SU-DHL-6 (cell line): ENCODE measurements at regions not wholly inside any gene's neighbourhood (a gene's known extent, or its start where the extent isn't known, plus 50 kb on each side); places are given as distances from the start of the nearest gene placed in this dataset.

Experiments used
- H2AFZ ChIP-seq: fragments of 200-600 bp; sonication (generic); 2 replicates; pipeline ENCODE4 v1.6.1; 2014; ENCODE audit warnings: low read depth, mild to moderate bottlenecking, moderate library complexity, mixed read lengths, antibody characterized with exemption, low read length; ENCODE audit not compliant: severe bottlenecking
- H3F3A ChIP-seq: fragments of 200-600 bp; shearing (Covaris generic); 2 replicates; pipeline ENCODE4 v1.6.0; 2016; ENCODE audit warnings: antibody characterized with exemption, mild to moderate bottlenecking; ENCODE audit not compliant: insufficient read depth
- H3K27ac ChIP-seq: fragments of 200-600 bp; sonication (generic); 2 replicates; pipeline ENCODE4 v1.5.1; 2016; ENCODE audit warnings: low read depth, mild to moderate bottlenecking, low read length, moderate library complexity, mixed read lengths
- H3K27me3 ChIP-seq: fragments of 200-600 bp; sonication (generic), shearing (Covaris generic); 2 replicates; pipeline ENCODE4 v1.6.0; 2014; ENCODE audit warnings: mild to moderate bottlenecking, low read length
- H3K36me3 ChIP-seq: fragments of 200-600 bp; sonication (generic); 2 replicates; pipeline ENCODE4 v1.6.1; 2014; ENCODE audit warnings: mild to moderate bottlenecking, low read length, mixed read lengths
- H3K4me2 ChIP-seq: fragments of 300-600, 200-600 bp; shearing (Covaris generic), sonication (generic); 2 replicates; pipeline ENCODE4 v1.6.0; 2014; ENCODE audit warnings: low read length, low read depth, mild to moderate bottlenecking; ENCODE audit not compliant: poor library complexity, severe bottlenecking
- H3K4me3 ChIP-seq: fragments of 200-600 bp; sonication (generic); 2 replicates; pipeline ENCODE4 v1.5.1; 2014; ENCODE audit warnings: antibody characterized with exemption, low read length, mild to moderate bottlenecking, mixed read lengths; ENCODE audit not compliant: insufficient read depth, poor library complexity, severe bottlenecking
- H3K79me2 ChIP-seq: fragments of 200-600 bp; sonication (generic); 2 replicates; pipeline ENCODE4 v1.6.1; 2014; ENCODE audit warnings: mild to moderate bottlenecking, low read length, moderate library complexity; ENCODE audit not compliant: insufficient read depth
- H3K9ac ChIP-seq: fragments of 200-600 bp; sonication (generic); 2 replicates; pipeline ENCODE4 v1.7.0; 2014; ENCODE audit warnings: mild to moderate bottlenecking, low read length
- H3K9me2 ChIP-seq: fragments of 200-600 bp; sonication (generic); replicated peaks from 2 replicates; pipeline ENCODE4 v1.6.1; 2014; ENCODE audit warnings: low read length; ENCODE audit not compliant: insufficient read depth
- H3K9me3 ChIP-seq: fragments of 200-600 bp; sonication (generic); 2 replicates; pipeline ENCODE4 v1.6.1; 2014; ENCODE audit warnings: low read length, mixed read lengths; ENCODE audit not compliant: insufficient read depth
- H4K20me1 ChIP-seq: fragments of 200-600 bp; sonication (generic); 2 replicates; pipeline ENCODE4 v1.6.1; 2014; ENCODE audit warnings: low read depth, mild to moderate bottlenecking, antibody characterized with exemption, low read length, moderate library complexity, mixed read lengths
- EZH2phosphoT487 ChIP-seq: fragments of 200-600 bp; sonication (generic), shearing (Covaris generic); conservative IDR thresholded peaks from 2 replicates; pipeline ENCODE4 v1.6.1; 2018; ENCODE audit warnings: mild to moderate bottlenecking, antibody characterized with exemption, low read length, moderate library complexity, mixed read lengths
- TF ChIP-seq, protein P1 (sequence below): fragments of 200-600 bp; sonication (generic); IDR thresholded peaks from one replicate; pipeline ENCODE4 v1.5.1; 2017; ENCODE audit warnings: antibody characterized with exemption, mild to moderate bottlenecking, low read length, moderate library complexity; ENCODE audit not compliant: insufficient read depth, poor library complexity, severe bottlenecking

GRCh38 chr3:59212128-59212779 lies 162.4 kb upstream of the CFAP20DC start:
- no peak overlapping the region for H3K4me3 ChIP-seq
- H2AFZ ChIP-seq, result peak overlapping the region; percentile 78
- TF ChIP-seq EZH2phosphoT487, result no peak
- TF ChIP-seq, protein P1, sequence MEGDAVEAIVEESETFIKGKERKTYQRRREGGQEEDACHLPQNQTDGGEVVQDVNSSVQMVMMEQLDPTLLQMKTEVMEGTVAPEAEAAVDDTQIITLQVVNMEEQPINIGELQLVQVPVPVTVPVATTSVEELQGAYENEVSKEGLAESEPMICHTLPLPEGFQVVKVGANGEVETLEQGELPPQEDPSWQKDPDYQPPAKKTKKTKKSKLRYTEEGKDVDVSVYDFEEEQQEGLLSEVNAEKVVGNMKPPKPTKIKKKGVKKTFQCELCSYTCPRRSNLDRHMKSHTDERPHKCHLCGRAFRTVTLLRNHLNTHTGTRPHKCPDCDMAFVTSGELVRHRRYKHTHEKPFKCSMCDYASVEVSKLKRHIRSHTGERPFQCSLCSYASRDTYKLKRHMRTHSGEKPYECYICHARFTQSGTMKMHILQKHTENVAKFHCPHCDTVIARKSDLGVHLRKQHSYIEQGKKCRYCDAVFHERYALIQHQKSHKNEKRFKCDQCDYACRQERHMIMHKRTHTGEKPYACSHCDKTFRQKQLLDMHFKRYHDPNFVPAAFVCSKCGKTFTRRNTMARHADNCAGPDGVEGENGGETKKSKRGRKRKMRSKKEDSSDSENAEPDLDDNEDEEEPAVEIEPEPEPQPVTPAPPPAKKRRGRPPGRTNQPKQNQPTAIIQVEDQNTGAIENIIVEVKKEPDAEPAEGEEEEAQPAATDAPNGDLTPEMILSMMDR, result peak; percentile 56
- H3F3A ChIP-seq, result 0 out of 2 replicates have a peak, but pooled peaks cover 7% of the 10 kb centered on the region
- peak overlapping the region; percentile 63 for H3K27ac ChIP-seq
- peak overlapping the region; percentile 34 for H3K9ac ChIP-seq
- H4K20me1 ChIP-seq, result no peaks in the 10 kb centered on the region
- H3K9me3 ChIP-seq, result no peaks in the 10 kb centered on the region
- H3K27me3 ChIP-seq, result no peaks in the 10 kb centered on the region
- H3K79me2 ChIP-seq, result no peaks in the 10 kb centered on the region
- H3K36me3 ChIP-seq, result no peaks in the 10 kb centered on the region
- peak overlapping the region; percentile 37 for H3K4me2 ChIP-seq
- no peaks in the 10 kb centered on the region for H3K9me2 ChIP-seq

DNA sequence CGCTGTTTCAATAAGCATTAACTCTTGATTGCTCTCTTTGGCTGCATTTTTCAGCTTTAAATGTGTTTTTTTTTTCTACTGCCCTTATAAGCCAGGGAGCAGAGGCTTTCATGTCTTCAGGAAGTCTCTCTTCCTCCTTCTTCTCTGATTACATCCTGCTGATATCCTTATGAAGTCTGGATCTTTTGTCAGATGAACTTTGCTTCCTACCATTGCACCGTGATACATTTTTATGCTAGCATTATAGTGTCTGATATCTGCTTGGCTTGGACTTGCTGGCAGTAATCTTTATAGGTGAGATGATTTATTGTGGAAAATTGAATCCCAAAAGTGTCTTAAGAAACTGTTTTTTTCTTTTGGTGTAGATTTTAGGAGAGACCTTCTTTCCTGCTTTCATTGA lies 160.4 kb upstream of the CFAP20DC start:
- Histone ChIP-seq H3F3A (no peaks in the 10 kb centered on the region), H3K27me3 (no peaks in the 10 kb centered on the region), H3K4me2 (no peak overlapping the region), H4K20me1 (no peaks in the 10 kb centered on the region), H3K4me3 (no peak overlapping the region), H3K9ac (no peak overlapping the region), H3K79me2 (no peaks in the 10 kb centered on the region), H3K27ac (no peak overlapping the region), H3K36me3 (no peaks in the 10 kb centered on the region), H2AFZ (no peak overlapping the region), H3K9me2 (no peaks in the 10 kb centered on the region), H3K9me3 (no peaks in the 10 kb centered on the region)
- TF ChIP-seq, protein P1, result no peak
- no peak for TF ChIP-seq EZH2phosphoT487

- no peaks in the 10 kb centered on the region for H3K9me3 ChIP-seq
- H3K4me3 ChIP-seq, result no peak overlapping the region
- no peak for TF ChIP-seq EZH2phosphoT487
- TF ChIP-seq, protein P1, result no peak
- no peaks in the 10 kb centered on the region for H3F3A ChIP-seq
- no peak overlapping the region for H3K27ac ChIP-seq
- no peaks in the 10 kb centered on the region for H3K27me3 ChIP-seq
- no peaks in the 10 kb centered on the region for H3K9me2 ChIP-seq
- H3K9ac ChIP-seq, result no peak overlapping the region
- no peaks in the 10 kb centered on the region for H3K36me3 ChIP-seq
- H4K20me1 ChIP-seq, result no peaks in the 10 kb centered on the region
- no peak overlapping the region for H2AFZ ChIP-seq
- H3K79me2 ChIP-seq, result no peaks in the 10 kb centered on the region
- no peak overlapping the region for H3K4me2 ChIP-seq
These were observed 142.6 kb upstream of the CFAP20DC start for GRCh38 chr3:59192473-59192872.
